HepG2 (cell line): ENCODE measurements at regions not wholly inside any gene's neighbourhood (a gene's known extent, or its start where the extent isn't known, plus 50 kb on each side); places are given as distances from the start of the nearest gene placed in this dataset.

Experiments
- ATAC-seq: fragments of 200-7000 bp; cut with Tn5 transposase; 3 replicates; pipeline ENCODE4 v1.9.1; 2020; ENCODE audit warnings: mild to moderate bottlenecking, moderate library complexity
- BruUV-seq: library from RNA; stranded (reverse); fragments of 400-500 nt; replicated peaks from 2 replicates; lab custom pipeline; 2021; lab: Mats Ljungman, UMichigan
- CTCF ChIA-PET: fragments of 300-600 bp; formaldehyde crosslinking; extraction: SDS; loops from one replicate; lab custom pipeline; 2021; ENCODE audit warnings: low total read pairs, inconsistent platforms, low intra/inter-chr PET ratio; lab: Yijun Ruan, JAX
- POLR2A ChIA-PET: fragments of 350-600 bp; sonication (Branson Sonifier 250); formaldehyde crosslinking; loops from one replicate; lab custom pipeline; 2020; ENCODE audit warnings: antibody characterized with exemption, inconsistent platforms; lab: Yijun Ruan, JAX
- DNase-seq: peaks from one replicate; pipeline ENCODE4 v3.0.0-alpha.2; 2015; ENCODE audit warnings: low spot score
- FAIRE-seq: peaks from 3 replicates; lab custom pipeline; 2011; peaks lifted over from hg19 to GRCh38; lab: Jason Lieb, UNC
- H2AFZ ChIP-seq: one replicate; pipeline ENCODE4 v1.6.1; 2011; ENCODE audit warnings: low read length, inconsistent platforms
- H3K27ac ChIP-seq: fragments of 300-600 bp; 3 replicates; pipeline ENCODE4 v1.8.0; 2011; ENCODE audit warnings: mixed run types, mild to moderate bottlenecking, mixed read lengths, low read length, inconsistent platforms; ENCODE audit not compliant: insufficient read depth; ENCODE audit errors: extremely low read length
- H3K27me3 ChIP-seq, 2 experiments: fragments of 200-600 bp in 1 of 2; 2 replicates in 1 of 2; 3 replicates in 1 of 2; pipeline versions ENCODE4 v1.6.0 to v1.8.0; 2011; ENCODE audit warnings: low read length in 2 of 2, mild to moderate bottlenecking in 2 of 2, moderate library complexity in 2 of 2, inconsistent platforms in 1 of 2; ENCODE audit not compliant: insufficient read depth in 2 of 2, control insufficient read depth in 1 of 2
- H3K36me3 ChIP-seq, 2 experiments: fragments of 200-600 bp in 1 of 2; replicated peaks in 1 of 2; 2 replicates in 1 of 2; 3 replicates in 1 of 2; pipeline versions ENCODE4 v1.5.1 to v1.8.0; 2011; ENCODE audit warnings: low read length in 2 of 2, inconsistent platforms in 1 of 2; ENCODE audit not compliant: insufficient read depth in 2 of 2, control insufficient read depth in 1 of 2
- H3K4me1 ChIP-seq: 2 replicates; pipeline ENCODE4 v1.5.1; 2012; ENCODE audit warnings: low read length, inconsistent platforms; ENCODE audit not compliant: insufficient read depth
- H3K4me2 ChIP-seq: 2 replicates; pipeline ENCODE4 v1.6.0; 2011; ENCODE audit warnings: low read depth, low read length, inconsistent platforms
- H3K4me3 ChIP-seq, 3 experiments: fragments of 200-600 bp in 1 of 3; sonication (generic), shearing (Covaris generic) in 1 of 3; replicated peaks in 1 of 3; 2 replicates each; pipeline ENCODE4 v1.5.1; 2011 to 2016; ENCODE audit warnings: low read length in 3 of 3, inconsistent platforms in 2 of 3, low read depth in 2 of 3, mild to moderate bottlenecking in 2 of 3, control low read depth in 1 of 3, mixed read lengths in 1 of 3; ENCODE audit not compliant: insufficient read depth in 1 of 3
- H3K79me2 ChIP-seq: one replicate; pipeline ENCODE4 v1.6.1; 2011; ENCODE audit warnings: low read length, inconsistent platforms; ENCODE audit not compliant: insufficient read depth
- H3K9ac ChIP-seq: 2 replicates; pipeline ENCODE4 v1.6.0; 2011; ENCODE audit warnings: mild to moderate bottlenecking, low read depth, low read length, inconsistent platforms; ENCODE audit not compliant: insufficient read depth
- H3K9me3 ChIP-seq: 2 replicates; pipeline ENCODE4 v1.5.1; 2012; ENCODE audit warnings: mild to moderate bottlenecking, low read length
- H4K20me1 ChIP-seq: 2 replicates; pipeline ENCODE4 v1.6.0; 2011; ENCODE audit warnings: inconsistent platforms, mild to moderate bottlenecking, low read length, moderate library complexity; ENCODE audit not compliant: insufficient read depth
- ARNTL ChIP-seq: sonication (generic); formaldehyde crosslinking; IDR thresholded peaks from 2 replicates; pipeline ENCODE4 v1.4.0; 2020; ENCODE audit warnings: mild to moderate bottlenecking, missing genetic modification reagents
- BHLHE40 ChIP-seq: IDR thresholded peaks from 2 replicates; pipeline ENCODE4 v1.6.1; 2011; ENCODE audit warnings: low read length, improper control_type of control experiment
- BRCA1 ChIP-seq: sonication (generic); formaldehyde crosslinking; IDR thresholded peaks from 2 replicates; pipeline ENCODE4 v1.4.0; 2020; ENCODE audit warnings: missing genetic modification reagents
- MLX ChIP-seq: IDR thresholded peaks from 2 replicates; pipeline ENCODE4 v1.6.1; 2016
- NAIF1 ChIP-seq: sonication (generic); formaldehyde crosslinking; IDR thresholded peaks from 2 replicates; pipeline ENCODE4 v1.5.0; 2020; ENCODE audit warnings: mild to moderate bottlenecking, missing genetic modification reagents, borderline replicate concordance
- NFIB ChIP-seq: sonication (generic); formaldehyde crosslinking; IDR thresholded peaks from 2 replicates; pipeline ENCODE4 v1.9.0; 2021; ENCODE audit warnings: missing genetic modification reagents, mild to moderate bottlenecking, borderline replicate concordance
- SKIL ChIP-seq: sonication (generic); formaldehyde crosslinking; IDR thresholded peaks from 2 replicates; pipeline ENCODE4 v1.8.0; 2022; ENCODE audit warnings: missing genetic modification reagents, mild to moderate bottlenecking, moderate library complexity, borderline replicate concordance
- ZFP36 ChIP-seq: fragments of 150-350 bp; IDR thresholded peaks from 2 replicates; pipeline ENCODE4 v1.6.1; 2018; ENCODE audit warnings: borderline replicate concordance, low read length, low read depth; ENCODE audit not compliant: partially characterized antibody
- ZNF720 ChIP-seq: sonication (generic); formaldehyde crosslinking; IDR thresholded peaks from 2 replicates; pipeline ENCODE4 v1.4.0; 2020; ENCODE audit warnings: missing genetic modification reagents
- ZSCAN22 ChIP-seq: sonication (generic); formaldehyde crosslinking; IDR thresholded peaks from 2 replicates; pipeline ENCODE4 v1.4.0; 2020; ENCODE audit warnings: mild to moderate bottlenecking, missing genetic modification reagents
- WGBS: methylation state at CpG from one replicate; pipeline ENCODE4 v1.1.6; 2017; ENCODE audit warnings: low lambda C conversion rate; 5-methylcytosine and 5-hydroxymethylcytosine counted together
- in situ Hi-C: cut with HindIII; loops from 2 replicates; pipeline ENCODE4 v1.10.0; 2017; ENCODE audit warnings: low pct_unique_long_range_greater_than_20kb; ENCODE audit not compliant: extremely low pct_ligation_motif_present
- intact Hi-C: fragments of 100-400 bp; cut with micrococcal nuclease; formaldehyde crosslinking; loops from one replicate; pipeline ENCODE4 v1.10.0; 2022; ENCODE audit not compliant: unreplicated experiment

- TF ChIP-seq MLX = no peak
- no peak for TF ChIP-seq NFIB (CRISPR knock-in tag)
- no peak for TF ChIP-seq BHLHE40
- TF ChIP-seq BRCA1 (CRISPR knock-in tag) = no peak
- no peak for TF ChIP-seq ZNF720 (CRISPR knock-in tag)
- TF ChIP-seq ZSCAN22 (CRISPR knock-in tag) = no peak
Measured at GRCh38 chr3:110750201-110750600, 321.4 kb upstream of the NECTIN3 start (continued).

GRCh38 chr3:110752307-110752706, 319.3 kb upstream of the NECTIN3 start:
- H3K9ac ChIP-seq = no peak overlapping the region
- no peak overlapping the region for H2AFZ ChIP-seq
- WGBS = 66% methylated on average over 3 of the region's 3 CpGs
- H3K4me1 ChIP-seq = peaks cover 23% of the 10 kb centered on the region
- no peaks in the 10 kb centered on the region for H3K9me3 ChIP-seq
- no peak overlapping the region for H3K27ac ChIP-seq
- DNase-seq = no peak
- no peaks in the 10 kb centered on the region for H3K27me3 ChIP-seq
- in situ Hi-C loops = no loop called here
- no peaks in the 10 kb centered on the region for H4K20me1 ChIP-seq
- TF ChIP-seq ZFP36 = no peak
- no peak for TF ChIP-seq ARNTL (CRISPR knock-in tag)
- TF ChIP-seq NAIF1 (CRISPR knock-in tag) = no peak
- TF ChIP-seq SKIL (CRISPR knock-in tag) = no peak
- no TSS peak for BruUV-seq
- no peak for FAIRE-seq
- ChIA-PET CTCF (no interaction called here), POLR2A (no interaction called here)
- ATAC-seq = no peak
- H3K79me2 ChIP-seq = no peaks in the 10 kb centered on the region
- H3K4me3 ChIP-seq = no peak overlapping the region
- H3K4me2 ChIP-seq = no peak overlapping the region
- intact Hi-C loops = no loop called here
- no peaks in the 10 kb centered on the region for H3K36me3 ChIP-seq
